ENCODE measurements at regions not wholly inside any gene's neighbourhood (a gene's known extent, or its start where the extent isn't known, plus 50 kb on each side); places are given as distances from the start of the nearest gene placed in this dataset.

DNA sequence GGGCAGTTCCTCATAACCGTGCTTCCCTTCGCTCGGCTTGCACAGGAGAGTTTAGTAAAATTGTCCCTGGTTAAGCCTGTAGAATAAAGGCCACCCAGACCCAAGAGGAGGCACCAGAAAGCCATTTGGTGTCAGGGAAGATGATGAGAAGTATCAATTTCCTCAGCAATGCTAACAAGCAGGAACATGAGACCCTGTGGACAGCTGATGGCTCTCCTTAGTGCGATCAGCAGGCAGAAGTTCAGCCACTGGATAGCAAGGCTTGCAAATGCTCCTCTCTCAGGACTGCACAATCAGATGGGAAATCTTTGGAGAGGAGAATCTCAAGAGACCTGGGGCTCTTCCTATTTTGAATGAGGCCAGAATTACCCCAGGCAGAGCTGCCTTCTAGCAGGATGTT is 261.1 kb upstream of the DYNLRB2 start:
- TF ChIP-seq CTCF (IDR thresholded peaks at IDR 0.05) (no peak), POLR2A (IDR thresholded peaks at IDR 0.05) (no peak)

Data from right lobe of liver (tissue), 4 donors.